Caco-2 (cell line): ENCODE measurements at regions not wholly inside any gene's neighbourhood (a gene's known extent, or its start where the extent isn't known, plus 50 kb on each side); places are given as distances from the start of the nearest gene placed in this dataset.
"Not testable (repeated sequence)": the region's sequence is repeated elsewhere in the genome, so short reads cannot be mapped to it uniquely, and the experiment has no call there.

ENCODE experiments used
- BruUV-seq: library from RNA; stranded (reverse); fragments of 400-500 nt; replicated peaks from 2 replicates; lab custom pipeline; 2021; lab: Mats Ljungman, UMichigan
- CTCF ChIA-PET: fragments of 300-600 bp; sonication (Branson Sonifier 250); formaldehyde crosslinking; loops from one replicate; lab custom pipeline; 2022; ENCODE audit warnings: antibody characterized with exemption; lab: Charles Lee
- POLR2A ChIA-PET: fragments of 300-600 bp; sonication (Branson Sonifier 250); formaldehyde crosslinking; loops from one replicate; lab custom pipeline; 2022; ENCODE audit warnings: antibody characterized with exemption; lab: Charles Lee
- DNase-seq, 2 experiments: peaks; one replicate each; pipeline versions ENCODE4 v3.0.0 to v3.0.0-alpha.2; 2020 to 2022
- H3K27me3 ChIP-seq: replicated peaks from 2 replicates; pipeline ENCODE4 v1.6.0; 2011; ENCODE audit warnings: low read length; ENCODE audit not compliant: control insufficient read depth, insufficient read depth
- H3K36me3 ChIP-seq: 2 replicates; pipeline ENCODE4 v1.5.1; 2011; ENCODE audit warnings: low read length; ENCODE audit not compliant: control insufficient read depth, insufficient read depth
- H3K4me1 ChIP-seq: fragments of 250-450 bp; sonication (Bioruptor Pico); 2 replicates; pipeline ENCODE4 v1.5.1; 2020; ENCODE audit warnings: mild to moderate bottlenecking
- H3K4me3 ChIP-seq: 2 replicates; pipeline ENCODE4 v1.5.1; 2011; ENCODE audit warnings: low read depth, mild to moderate bottlenecking, control low read depth, low read length
- H3K9me3 ChIP-seq: fragments of 250-450 bp; sonication (Bioruptor Pico); 2 replicates; pipeline ENCODE4 v1.5.1; 2020; ENCODE audit warnings: mild to moderate bottlenecking, moderate library complexity
- H3K27ac Mint-ChIP-seq: one replicate; pipeline ENCODE4 v1.8.0; 2022; ENCODE audit warnings: mixed read lengths; ENCODE audit not compliant: unreplicated experiment
- H3K27me3 Mint-ChIP-seq: one replicate; pipeline ENCODE4 v1.8.0; 2022; ENCODE audit warnings: mixed read lengths; ENCODE audit not compliant: insufficient read depth, unreplicated experiment
- H3K36me3 Mint-ChIP-seq: one replicate; pipeline ENCODE4 v1.8.0; 2022; ENCODE audit warnings: mild to moderate bottlenecking, mixed read lengths; ENCODE audit not compliant: insufficient read depth, unreplicated experiment
- H3K4me1 Mint-ChIP-seq: one replicate; pipeline ENCODE4 v1.8.0; 2022; ENCODE audit warnings: low read depth, mixed read lengths; ENCODE audit not compliant: unreplicated experiment
- H3K4me3 Mint-ChIP-seq: one replicate; pipeline ENCODE4 v1.8.0; 2022; ENCODE audit warnings: mild to moderate bottlenecking, moderate library complexity, mixed read lengths; ENCODE audit not compliant: unreplicated experiment
- H3K9me3 Mint-ChIP-seq: one replicate; pipeline ENCODE4 v1.8.0; 2022; ENCODE audit warnings: mixed read lengths; ENCODE audit not compliant: unreplicated experiment
- CTCF ChIP-seq, 2 experiments: fragments of 200-600 bp in 1 of 2; IDR thresholded peaks; 1 replicate in 1 of 2; 2 replicates in 1 of 2; pipeline versions ENCODE4 v1.5.1 to v1.8.0; 2011 to 2022; ENCODE audit warnings: antibody characterized with exemption in 1 of 2, control low read depth in 1 of 2, inconsistent platforms in 1 of 2, low read depth in 1 of 2, low read length in 1 of 2, mild to moderate bottlenecking in 1 of 2, moderate library complexity in 1 of 2; ENCODE audit not compliant: insufficient read depth in 1 of 2, severe bottlenecking in 1 of 2, unreplicated experiment in 1 of 2
- intact Hi-C: fragments of 100-400 bp; cut with micrococcal nuclease; formaldehyde crosslinking; loops from one replicate; pipeline ENCODE4 v1.10.0; 2022; ENCODE audit not compliant: unreplicated experiment

DNA sequence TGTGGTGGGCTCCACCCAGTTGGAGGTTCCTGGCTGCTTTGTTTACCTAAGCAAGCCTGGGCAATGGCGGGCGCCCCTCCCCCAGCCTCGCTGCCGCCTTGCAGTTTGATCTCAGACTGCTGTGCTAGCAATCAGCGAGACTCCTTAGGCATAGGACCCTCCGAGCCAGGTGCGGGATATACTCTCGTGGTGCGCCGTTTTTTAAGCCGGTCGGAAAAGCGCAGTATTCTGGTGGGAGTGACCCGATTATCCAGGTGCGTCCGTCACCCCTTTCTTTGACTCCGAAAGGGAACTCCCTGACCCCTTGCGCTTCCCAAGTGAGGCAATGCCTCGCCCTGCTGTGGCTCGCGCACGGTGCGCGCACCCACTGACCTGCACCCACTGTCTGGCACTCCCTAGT, 1719.9 kb downstream of the BRINP3 start:
- H3K4me3 Mint-ChIP-seq, H3K4me1 ChIP-seq, H3K9me3 Mint-ChIP-seq, intact Hi-C loops, H3K27me3 ChIP-seq, H3K27ac Mint-ChIP-seq, H3K36me3 Mint-ChIP-seq, BruUV-seq, H3K4me3 ChIP-seq, H3K27me3 Mint-ChIP-seq, DNase-seq, H3K4me1 Mint-ChIP-seq, H3K9me3 ChIP-seq, POLR2A ChIA-PET, CTCF ChIA-PET, H3K36me3 ChIP-seq: not testable (repeated sequence)

GRCh38 chr1:188761226-188761625, 1716.4 kb downstream of the BRINP3 start:
- Histone ChIP-seq H3K4me3 (no peak overlapping the region), H3K27me3 (no peaks in the 10 kb centered on the region), H3K36me3 (no peaks in the 10 kb centered on the region), H3K4me1 (no peaks in the 10 kb centered on the region), H3K9me3 (no peaks in the 10 kb centered on the region)
- H3K27me3 Mint-ChIP-seq: no peaks in the 10 kb centered on the region
- POLR2A ChIA-PET: no interaction called here
- CTCF ChIA-PET: no interaction called here
- H3K9me3 Mint-ChIP-seq: no peaks in the 10 kb centered on the region
- no TSS peak for BruUV-seq
- intact Hi-C loops: no loop called here
- no peak overlapping the region for H3K27ac Mint-ChIP-seq
- H3K4me1 Mint-ChIP-seq: no peaks in the 10 kb centered on the region
- no peaks in the 10 kb centered on the region for H3K36me3 Mint-ChIP-seq
- H3K4me3 Mint-ChIP-seq: no peak overlapping the region
- TF ChIP-seq CTCF (IDR thresholded peaks at IDR 0.05; ENCODE audit: insufficient read depth in 1 of 2, low read depth in 1 of 2, low read length in 1 of 2, severe bottlenecking in 1 of 2, unreplicated experiment in 1 of 2): no peak
- DNase-seq: no peak

DNA sequence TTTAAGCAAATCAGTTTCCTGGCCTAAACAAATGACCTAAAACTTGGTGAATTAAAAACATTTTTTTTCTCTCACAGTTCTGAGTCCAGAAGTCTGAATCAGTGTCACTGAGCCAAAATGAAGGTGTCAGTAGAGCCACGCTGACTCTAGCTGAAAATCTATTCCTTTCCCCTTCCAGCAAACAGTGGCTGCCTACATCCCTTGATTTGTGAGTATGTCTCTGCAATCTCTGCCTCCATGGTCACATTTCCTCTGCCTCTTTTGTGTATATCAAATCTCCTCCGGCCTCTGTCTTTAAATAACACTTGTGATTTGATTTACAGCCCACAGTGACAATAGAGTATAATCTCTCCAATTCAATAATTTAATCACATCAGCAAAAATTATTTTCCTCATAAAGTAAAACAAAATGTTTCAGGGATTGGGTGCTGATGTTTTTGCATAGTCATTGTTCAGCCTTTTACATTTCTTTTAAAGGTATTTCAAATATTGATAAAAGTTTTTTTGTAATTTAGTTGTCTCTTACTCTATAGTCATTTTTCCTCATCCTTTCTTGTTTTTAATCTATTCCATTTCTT, 1715.4 kb downstream of the BRINP3 start:
- no peak for DNase-seq
- H3K27ac Mint-ChIP-seq: no peak overlapping the region
- Histone ChIP-seq H3K27me3 (no peaks in the 10 kb centered on the region), H3K4me1 (no peaks in the 10 kb centered on the region), H3K9me3 (no peaks in the 10 kb centered on the region), H3K36me3 (no peaks in the 10 kb centered on the region), H3K4me3 (no peak overlapping the region)
- H3K36me3 Mint-ChIP-seq: no peaks in the 10 kb centered on the region
- no peaks in the 10 kb centered on the region for H3K4me1 Mint-ChIP-seq
- no peak for TF ChIP-seq CTCF (IDR thresholded peaks at IDR 0.05; ENCODE audit: insufficient read depth in 1 of 2, low read depth in 1 of 2, low read length in 1 of 2, severe bottlenecking in 1 of 2, unreplicated experiment in 1 of 2)
- intact Hi-C loops: no loop called here
- no peaks in the 10 kb centered on the region for H3K9me3 Mint-ChIP-seq
- ChIA-PET POLR2A (no interaction called here), CTCF (no interaction called here)
- BruUV-seq: no TSS peak
- H3K4me3 Mint-ChIP-seq: no peak overlapping the region
- no peaks in the 10 kb centered on the region for H3K27me3 Mint-ChIP-seq

- no peaks in the 10 kb centered on the region for H3K9me3 ChIP-seq
- CTCF ChIA-PET: no interaction called here
- no peaks in the 10 kb centered on the region for H3K27me3 Mint-ChIP-seq
Observed at GRCh38 chr1:188763541-188763940, 1714.1 kb downstream of the BRINP3 start.

More at GRCh38 chr1:188763541-188763940, 1714.1 kb downstream of the BRINP3 start:
- TF ChIP-seq CTCF (IDR thresholded peaks at IDR 0.05; ENCODE audit: insufficient read depth in 1 of 2, low read depth in 1 of 2, low read length in 1 of 2, severe bottlenecking in 1 of 2, unreplicated experiment in 1 of 2): no peak
- BruUV-seq: no TSS peak
- H3K36me3 ChIP-seq: no peaks in the 10 kb centered on the region
- Mint-ChIP-seq H3K36me3 (no peaks in the 10 kb centered on the region), H3K9me3 (no peaks in the 10 kb centered on the region), H3K4me3 (no peak overlapping the region), H3K27ac (no peak overlapping the region), H3K4me1 (no peaks in the 10 kb centered on the region)
- POLR2A ChIA-PET: no interaction called here
- H3K4me3 ChIP-seq: no peak overlapping the region
- no peak for DNase-seq
- intact Hi-C loops: no loop called here
- H3K27me3 ChIP-seq: no peaks in the 10 kb centered on the region
- no peaks in the 10 kb centered on the region for H3K4me1 ChIP-seq
